ENCODE measurements at regions not wholly inside any gene's neighbourhood (a gene's known extent, or its start where the extent isn't known, plus 50 kb on each side); places are given as distances from the start of the nearest gene placed in this dataset.

DNA sequence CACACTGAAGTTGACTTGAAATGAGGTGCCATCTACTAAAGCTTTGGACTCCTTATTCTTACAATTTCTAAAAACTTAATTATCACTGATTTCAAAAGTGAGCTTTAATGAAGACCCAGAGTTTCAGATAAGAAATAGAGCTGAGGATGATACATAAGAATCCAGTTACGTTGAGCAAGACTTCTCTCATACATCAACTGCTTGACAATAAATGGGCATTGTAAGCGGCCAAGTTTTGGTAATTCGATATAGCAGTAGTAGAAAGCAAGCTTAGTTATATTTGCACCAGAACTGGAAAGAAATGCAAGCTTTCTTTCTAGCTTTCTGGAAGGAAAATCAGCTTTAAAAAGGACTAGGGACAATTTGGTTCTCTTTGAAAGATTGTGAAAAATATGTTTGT, 1359.6 kb downstream of the FSCB start:
- Histone ChIP-seq H3K9me3 (ENCODE audit: control insufficient read depth, insufficient read depth, low read depth, low read length) (no peaks in the 10 kb centered on the region), H3K36me3 (ENCODE audit: control insufficient read depth, insufficient read depth, low read length) (no peaks in the 10 kb centered on the region; the same call in 1 of the 2 replicates), H3K27ac (ENCODE audit: low read length) (no peak overlapping the region), H3K4me3 (ENCODE audit: low read depth in 2 of 2, low read length in 2 of 2) (no peak overlapping the region), H3K4me1 (ENCODE audit: control insufficient read depth, insufficient read depth, low read length) (no peaks in the 10 kb centered on the region), H3K27me3 (ENCODE audit: control insufficient read depth, insufficient read depth, low read length) (no peaks in the 10 kb centered on the region)
- intact Hi-C loops (cut with micrococcal nuclease; ENCODE audit: unreplicated experiment) (no loop called here), in situ Hi-C loops (cut with HindIII; ENCODE audit: low pct_unique_long_range_greater_than_20kb, low sequenced_read_pairs) (no loop called here)
- TF ChIP-seq, protein P1, sequence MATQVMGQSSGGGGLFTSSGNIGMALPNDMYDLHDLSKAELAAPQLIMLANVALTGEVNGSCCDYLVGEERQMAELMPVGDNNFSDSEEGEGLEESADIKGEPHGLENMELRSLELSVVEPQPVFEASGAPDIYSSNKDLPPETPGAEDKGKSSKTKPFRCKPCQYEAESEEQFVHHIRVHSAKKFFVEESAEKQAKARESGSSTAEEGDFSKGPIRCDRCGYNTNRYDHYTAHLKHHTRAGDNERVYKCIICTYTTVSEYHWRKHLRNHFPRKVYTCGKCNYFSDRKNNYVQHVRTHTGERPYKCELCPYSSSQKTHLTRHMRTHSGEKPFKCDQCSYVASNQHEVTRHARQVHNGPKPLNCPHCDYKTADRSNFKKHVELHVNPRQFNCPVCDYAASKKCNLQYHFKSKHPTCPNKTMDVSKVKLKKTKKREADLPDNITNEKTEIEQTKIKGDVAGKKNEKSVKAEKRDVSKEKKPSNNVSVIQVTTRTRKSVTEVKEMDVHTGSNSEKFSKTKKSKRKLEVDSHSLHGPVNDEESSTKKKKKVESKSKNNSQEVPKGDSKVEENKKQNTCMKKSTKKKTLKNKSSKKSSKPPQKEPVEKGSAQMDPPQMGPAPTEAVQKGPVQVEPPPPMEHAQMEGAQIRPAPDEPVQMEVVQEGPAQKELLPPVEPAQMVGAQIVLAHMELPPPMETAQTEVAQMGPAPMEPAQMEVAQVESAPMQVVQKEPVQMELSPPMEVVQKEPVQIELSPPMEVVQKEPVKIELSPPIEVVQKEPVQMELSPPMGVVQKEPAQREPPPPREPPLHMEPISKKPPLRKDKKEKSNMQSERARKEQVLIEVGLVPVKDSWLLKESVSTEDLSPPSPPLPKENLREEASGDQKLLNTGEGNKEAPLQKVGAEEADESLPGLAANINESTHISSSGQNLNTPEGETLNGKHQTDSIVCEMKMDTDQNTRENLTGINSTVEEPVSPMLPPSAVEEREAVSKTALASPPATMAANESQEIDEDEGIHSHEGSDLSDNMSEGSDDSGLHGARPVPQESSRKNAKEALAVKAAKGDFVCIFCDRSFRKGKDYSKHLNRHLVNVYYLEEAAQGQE (IDR thresholded peaks at IDR 0.05; ENCODE audit: insufficient read depth in 1 of 2, low read depth in 2 of 2, low read length in 1 of 2), result no peak
- TF ChIP-seq, protein P2, sequence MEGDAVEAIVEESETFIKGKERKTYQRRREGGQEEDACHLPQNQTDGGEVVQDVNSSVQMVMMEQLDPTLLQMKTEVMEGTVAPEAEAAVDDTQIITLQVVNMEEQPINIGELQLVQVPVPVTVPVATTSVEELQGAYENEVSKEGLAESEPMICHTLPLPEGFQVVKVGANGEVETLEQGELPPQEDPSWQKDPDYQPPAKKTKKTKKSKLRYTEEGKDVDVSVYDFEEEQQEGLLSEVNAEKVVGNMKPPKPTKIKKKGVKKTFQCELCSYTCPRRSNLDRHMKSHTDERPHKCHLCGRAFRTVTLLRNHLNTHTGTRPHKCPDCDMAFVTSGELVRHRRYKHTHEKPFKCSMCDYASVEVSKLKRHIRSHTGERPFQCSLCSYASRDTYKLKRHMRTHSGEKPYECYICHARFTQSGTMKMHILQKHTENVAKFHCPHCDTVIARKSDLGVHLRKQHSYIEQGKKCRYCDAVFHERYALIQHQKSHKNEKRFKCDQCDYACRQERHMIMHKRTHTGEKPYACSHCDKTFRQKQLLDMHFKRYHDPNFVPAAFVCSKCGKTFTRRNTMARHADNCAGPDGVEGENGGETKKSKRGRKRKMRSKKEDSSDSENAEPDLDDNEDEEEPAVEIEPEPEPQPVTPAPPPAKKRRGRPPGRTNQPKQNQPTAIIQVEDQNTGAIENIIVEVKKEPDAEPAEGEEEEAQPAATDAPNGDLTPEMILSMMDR (IDR thresholded peaks at IDR 0.05), result no peak
- no peak for TF ChIP-seq POLR2AphosphoS5 (IDR thresholded peaks at IDR 0.05; ENCODE audit: low read depth, low read length)
- TF ChIP-seq TCF7L2 (IDR thresholded peaks at IDR 0.05; ENCODE audit: low read depth, low read length), result no peak
- no peak for TF ChIP-seq SIN3A (IDR thresholded peaks at IDR 0.05; ENCODE audit: borderline replicate concordance, insufficient read depth, low read depth, low read length)
- ChIA-PET CTCF (no interaction called here), POLR2A (no interaction called here)
- ATAC-seq, result no peak
- DNase-seq (ENCODE audit: low read depth, low spot score), result no peak
- no TSS peak for BruUV-seq (replicated peaks)

DNA sequence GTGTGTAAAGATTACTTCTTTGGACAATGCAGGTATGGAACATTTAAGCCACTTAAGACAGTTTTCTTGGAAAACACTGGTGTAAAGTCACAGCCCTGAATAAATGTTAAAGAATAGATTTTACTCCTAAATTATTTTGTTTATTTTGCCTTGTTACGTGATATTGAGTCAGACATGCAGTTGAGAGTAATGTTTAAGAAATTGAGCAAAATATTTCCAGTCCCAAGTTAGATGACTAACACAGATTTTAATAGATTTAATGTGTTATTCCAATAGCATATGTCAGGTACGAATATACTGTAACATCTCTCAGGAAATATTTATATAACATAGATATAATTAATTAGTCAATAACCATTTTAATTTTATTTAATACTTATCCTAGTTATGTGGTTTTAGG, 1361.7 kb downstream of the FSCB start:
- POLR2A ChIA-PET, result no interaction called here
- TF ChIP-seq, protein P1 (IDR thresholded peaks at IDR 0.05; ENCODE audit: insufficient read depth in 1 of 2, low read depth in 2 of 2, low read length in 1 of 2), result no peak
- TF ChIP-seq POLR2AphosphoS5 (IDR thresholded peaks at IDR 0.05; ENCODE audit: low read depth, low read length), result no peak
- no peak for TF ChIP-seq SIN3A (IDR thresholded peaks at IDR 0.05; ENCODE audit: borderline replicate concordance, insufficient read depth, low read depth, low read length)
- TF ChIP-seq TCF7L2 (IDR thresholded peaks at IDR 0.05; ENCODE audit: low read depth, low read length), result no peak
- TF ChIP-seq, protein P2 (IDR thresholded peaks at IDR 0.05), result no peak
- Histone ChIP-seq H3K36me3 (ENCODE audit: control insufficient read depth, insufficient read depth, low read length) (no peaks in the 10 kb centered on the region; the same call in 1 of the 2 replicates), H3K4me3 (ENCODE audit: low read depth in 2 of 2, low read length in 2 of 2) (no peak overlapping the region), H3K27me3 (ENCODE audit: control insufficient read depth, insufficient read depth, low read length) (no peaks in the 10 kb centered on the region), H3K27ac (ENCODE audit: low read length) (no peak overlapping the region), H3K9me3 (ENCODE audit: control insufficient read depth, insufficient read depth, low read depth, low read length) (no peaks in the 10 kb centered on the region), H3K4me1 (ENCODE audit: control insufficient read depth, insufficient read depth, low read length) (no peaks in the 10 kb centered on the region)
- no TSS peak for BruUV-seq (replicated peaks)
- ATAC-seq, result no peak
- no peak for DNase-seq (ENCODE audit: low read depth, low spot score)
- CTCF ChIA-PET, result no interaction called here
- intact Hi-C loops (cut with micrococcal nuclease; ENCODE audit: unreplicated experiment) (no loop called here), in situ Hi-C loops (cut with HindIII; ENCODE audit: low pct_unique_long_range_greater_than_20kb, low sequenced_read_pairs) (no loop called here)

All from Panc1 (cell line).